ENCODE measurements at regions not wholly inside any gene's neighbourhood (a gene's known extent, or its start where the extent isn't known, plus 50 kb on each side); places are given as distances from the start of the nearest gene placed in this dataset.
"Not testable (repeated sequence)": the region's sequence is repeated elsewhere in the genome, so short reads cannot be mapped to it uniquely, and the experiment has no call there.

DNA sequence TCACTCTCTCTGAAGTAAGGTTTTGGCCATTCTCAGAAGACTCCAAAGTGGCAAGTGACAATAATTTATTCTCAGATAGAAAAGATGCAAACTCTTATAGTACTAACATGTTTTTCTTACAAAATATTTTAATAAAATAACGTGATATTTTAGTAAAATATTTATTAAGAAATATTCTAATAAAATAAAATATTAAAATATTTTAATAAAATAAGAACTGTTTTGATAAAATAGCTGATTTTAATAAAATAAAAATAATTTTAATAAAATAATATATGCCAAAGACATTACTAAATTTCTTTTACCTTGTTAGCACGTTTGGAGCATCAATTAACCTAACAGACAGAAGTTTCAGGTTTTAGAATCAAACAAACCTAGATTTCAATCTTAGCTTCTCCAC is 424.0 kb upstream of the NECTIN3 start:
- no peak for DNase-seq

- no peak for DNase-seq
These were observed 420.9 kb upstream of the NECTIN3 start for GRCh38 chr3:110650741-110651140.

- DNase-seq: no peak
These were observed 416.6 kb upstream of the NECTIN3 start for GRCh38 chr3:110654843-110655502.

DNA sequence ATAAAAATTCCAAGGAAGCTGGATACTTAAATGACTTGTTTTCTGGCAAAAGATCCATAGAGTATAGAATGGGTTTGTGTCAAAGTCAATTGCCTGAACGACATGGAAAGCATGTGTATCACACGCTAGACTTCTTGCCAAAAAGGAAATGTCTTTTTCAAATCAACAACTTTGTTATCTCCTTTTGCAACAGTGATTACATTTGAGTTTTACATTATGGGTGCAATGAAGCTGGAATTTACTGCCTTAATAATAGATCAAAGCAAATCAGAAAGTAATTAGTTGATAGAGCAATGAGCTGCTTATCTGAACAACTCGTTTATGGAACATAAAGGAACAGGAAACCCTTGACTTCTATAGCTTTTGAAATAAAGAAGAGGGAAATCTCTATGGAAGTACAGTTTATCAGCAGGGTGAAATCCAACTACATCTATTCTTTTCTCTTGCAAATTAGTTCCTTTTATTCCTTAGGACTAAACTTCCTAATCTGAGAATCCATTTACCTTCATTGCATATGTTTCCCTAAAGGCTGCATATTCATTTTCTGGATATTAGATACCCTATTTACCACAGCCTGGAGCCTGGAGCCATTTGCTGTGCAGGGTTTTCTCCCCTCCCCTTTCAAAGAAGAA is 415.1 kb upstream of the NECTIN3 start:
- DNase-seq: no peak

- DNase-seq: no peak
These were observed 407.5 kb upstream of the NECTIN3 start for GRCh38 chr3:110664148-110664547.

GRCh38 chr3:110666495-110666894 is 405.1 kb upstream of the NECTIN3 start:
- no peak for DNase-seq

- no peak for DNase-seq
These were observed 404.4 kb upstream of the NECTIN3 start for GRCh38 chr3:110667216-110667615.

DNA sequence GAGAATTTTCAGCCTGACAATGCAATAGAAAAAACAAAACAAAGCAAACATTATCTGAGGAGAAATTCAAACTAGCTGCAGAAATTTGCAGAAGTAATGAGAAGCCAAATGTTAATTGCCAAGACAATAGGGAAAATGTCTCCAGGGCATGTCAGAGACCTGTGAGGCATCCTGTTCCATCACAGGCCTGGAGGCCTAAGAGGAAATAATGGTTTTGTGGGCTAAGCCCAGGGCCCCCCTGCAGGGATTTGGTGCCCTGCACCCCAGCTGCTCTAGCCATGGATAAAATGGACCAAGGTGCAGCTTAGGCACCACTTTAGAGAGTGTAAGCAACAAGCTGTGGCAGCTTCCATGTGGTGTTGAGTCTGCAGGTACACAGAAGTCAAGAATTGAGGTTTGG is 401.2 kb upstream of the NECTIN3 start:
- DNase-seq: no peak

- no peak for DNase-seq
These were observed 394.1 kb upstream of the NECTIN3 start for GRCh38 chr3:110677506-110677905.

DNA sequence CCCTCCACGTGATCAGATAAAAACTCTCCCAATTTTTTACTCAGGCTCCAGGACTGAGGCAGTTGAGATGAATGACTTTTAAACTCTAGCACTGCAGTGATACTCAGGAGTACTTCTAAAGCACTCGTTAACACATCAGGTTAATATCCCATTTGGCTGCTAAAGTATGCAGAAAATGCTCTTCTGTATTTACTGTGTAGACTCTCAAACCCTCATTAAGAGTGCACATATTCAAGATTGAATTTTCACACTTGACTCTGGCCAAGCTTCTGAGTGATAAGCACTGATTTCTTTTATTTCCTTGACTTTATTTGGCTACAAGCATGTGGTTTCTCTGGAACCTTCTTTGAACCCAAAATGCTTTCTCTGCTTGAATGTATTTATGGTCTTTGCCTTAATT is 392.3 kb upstream of the NECTIN3 start:
- DNase-seq: no peak

DNA sequence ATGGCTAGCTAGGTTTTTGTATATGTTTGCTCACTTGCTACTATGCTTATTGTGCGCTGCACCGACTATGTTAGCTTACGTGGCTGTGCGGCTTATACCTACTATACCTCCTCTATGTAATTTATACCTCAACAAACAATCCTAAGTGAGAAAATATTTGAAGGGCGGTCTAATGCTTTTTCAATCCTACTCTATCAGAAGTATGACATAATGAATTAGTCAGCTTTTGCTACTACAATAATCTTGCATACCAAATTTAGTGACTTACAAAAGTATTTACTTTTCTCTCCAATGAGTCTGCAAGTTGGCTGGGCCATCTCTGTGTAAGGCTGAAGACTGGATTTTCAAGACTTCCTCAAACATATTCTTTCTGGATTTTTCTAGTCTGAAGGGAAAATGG is 391.2 kb upstream of the NECTIN3 start:
- no peak for DNase-seq

DNA sequence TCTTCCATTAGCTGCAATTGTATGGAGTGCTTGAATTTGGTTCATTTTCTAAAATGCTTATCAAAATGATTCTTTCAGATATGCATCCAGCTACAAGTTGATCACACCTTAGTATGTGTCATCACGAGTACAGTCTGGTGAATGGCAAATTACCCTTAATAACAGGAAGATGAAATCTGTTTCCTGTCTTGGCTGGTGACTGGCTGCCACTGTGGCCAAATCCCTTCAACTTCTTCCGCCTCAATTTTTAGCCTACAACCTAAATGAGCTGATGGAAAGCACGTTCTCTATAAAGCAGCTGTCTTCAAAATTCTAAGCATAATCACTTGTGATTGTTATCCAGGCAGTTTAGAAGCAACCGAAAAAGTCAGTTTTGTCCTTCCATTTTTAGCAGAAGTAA is 387.1 kb upstream of the NECTIN3 start:
- no peak for DNase-seq

GRCh38 chr3:110685630-110686029 is 386.0 kb upstream of the NECTIN3 start:
- no peak for DNase-seq

DNA sequence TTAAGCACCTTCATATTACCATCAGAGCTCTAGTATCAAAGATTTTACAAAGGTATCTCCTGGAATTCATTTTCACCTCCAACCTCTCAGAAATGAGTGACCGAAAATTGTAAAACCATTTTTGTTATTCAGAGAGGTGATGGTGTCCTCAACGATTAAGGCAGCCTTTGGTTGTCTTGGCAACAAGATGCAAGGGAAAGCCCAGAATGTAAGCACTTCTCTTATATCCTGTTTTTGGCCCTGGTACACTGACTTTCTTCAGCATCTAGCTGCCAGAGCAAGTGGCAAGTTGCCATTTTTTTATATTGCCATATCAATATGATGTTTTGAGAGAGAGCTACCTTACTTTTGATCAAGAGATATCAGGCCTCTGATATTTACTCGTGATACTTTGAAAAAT is 384.9 kb upstream of the NECTIN3 start:
- no peak for DNase-seq

DNA sequence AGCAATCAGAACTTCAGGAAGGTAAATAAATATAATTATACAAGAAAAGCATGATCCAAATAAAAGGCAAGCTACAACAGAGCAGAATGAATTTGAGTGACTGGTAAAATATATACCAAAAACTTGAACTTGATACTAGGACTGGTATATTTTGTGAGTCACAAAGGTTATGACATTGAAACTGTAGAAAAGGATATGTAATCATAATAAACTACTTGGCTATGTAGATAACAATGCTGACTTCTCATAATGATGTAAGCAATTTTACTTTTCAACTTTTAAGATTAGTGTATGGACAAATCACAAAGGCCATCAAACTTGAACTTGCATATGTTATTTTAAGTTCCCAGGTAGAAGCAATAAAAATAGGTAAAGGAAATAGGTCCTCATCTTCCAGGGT is 384.5 kb upstream of the NECTIN3 start:
- DNase-seq: no peak

DNA sequence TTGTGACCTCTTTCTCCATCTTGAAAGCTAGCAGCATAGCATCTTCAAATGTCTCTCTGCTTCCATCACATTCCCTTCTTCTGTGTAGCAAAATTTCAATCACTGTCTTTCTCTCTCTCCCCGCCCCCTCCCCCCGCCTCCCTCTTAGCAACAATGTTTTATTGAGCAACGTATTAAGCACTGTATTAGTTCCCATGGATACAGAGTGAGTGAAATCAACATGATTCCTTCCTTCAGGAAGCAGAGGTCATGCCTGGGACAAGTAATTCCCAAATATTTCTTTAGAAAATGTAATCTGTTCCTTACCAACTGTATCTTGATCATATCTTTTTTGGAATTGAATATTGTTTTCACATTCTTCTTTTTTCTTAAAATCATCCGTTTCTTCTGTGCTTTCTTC is 373.7 kb upstream of the NECTIN3 start:
- no peak for DNase-seq

GRCh38 chr3:110704332-110704731 is 367.3 kb upstream of the NECTIN3 start:
- not testable (repeated sequence) for DNase-seq

DNA sequence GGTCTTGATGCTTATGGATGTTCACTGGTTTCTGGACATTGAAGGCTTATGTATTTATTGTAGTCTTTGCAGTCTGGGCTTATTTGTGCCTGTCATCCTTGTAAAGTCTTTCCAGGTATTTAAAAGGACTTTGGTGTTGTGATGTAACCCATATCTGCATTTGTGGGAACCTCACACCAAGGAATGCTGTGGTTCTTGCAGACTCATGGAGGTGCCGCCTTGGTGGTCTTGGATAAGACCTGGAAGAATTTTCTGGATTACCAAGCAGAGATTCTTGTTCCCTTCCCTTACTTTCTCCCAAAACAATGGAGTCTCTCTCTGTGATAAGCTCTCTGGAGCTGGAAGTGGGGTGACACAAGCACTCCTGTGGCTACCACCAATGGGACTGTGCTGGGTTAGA is 363.5 kb upstream of the NECTIN3 start:
- DNase-seq: no peak

DNA sequence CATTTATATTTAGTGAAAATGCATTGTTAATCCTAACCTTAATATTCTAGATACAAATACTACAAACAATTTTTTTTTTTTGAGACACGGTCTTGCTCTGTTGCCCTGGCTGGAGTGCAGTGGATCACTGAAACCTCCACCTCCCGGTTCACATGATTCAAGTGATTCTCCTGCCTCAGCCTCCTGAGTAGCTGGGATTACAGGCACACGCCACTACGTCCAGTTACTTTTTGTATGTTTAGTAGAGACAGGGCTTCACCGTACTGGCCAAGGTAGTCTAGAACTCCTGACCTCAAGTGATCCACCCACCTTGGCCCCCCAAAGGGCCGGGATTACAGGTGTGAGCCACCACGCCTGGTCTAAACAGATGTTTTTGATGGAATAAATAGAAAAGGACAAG is 361.5 kb upstream of the NECTIN3 start:
- no peak for DNase-seq

GRCh38 chr3:110710603-110711002 is 361.0 kb upstream of the NECTIN3 start:
- no peak for DNase-seq

DNA sequence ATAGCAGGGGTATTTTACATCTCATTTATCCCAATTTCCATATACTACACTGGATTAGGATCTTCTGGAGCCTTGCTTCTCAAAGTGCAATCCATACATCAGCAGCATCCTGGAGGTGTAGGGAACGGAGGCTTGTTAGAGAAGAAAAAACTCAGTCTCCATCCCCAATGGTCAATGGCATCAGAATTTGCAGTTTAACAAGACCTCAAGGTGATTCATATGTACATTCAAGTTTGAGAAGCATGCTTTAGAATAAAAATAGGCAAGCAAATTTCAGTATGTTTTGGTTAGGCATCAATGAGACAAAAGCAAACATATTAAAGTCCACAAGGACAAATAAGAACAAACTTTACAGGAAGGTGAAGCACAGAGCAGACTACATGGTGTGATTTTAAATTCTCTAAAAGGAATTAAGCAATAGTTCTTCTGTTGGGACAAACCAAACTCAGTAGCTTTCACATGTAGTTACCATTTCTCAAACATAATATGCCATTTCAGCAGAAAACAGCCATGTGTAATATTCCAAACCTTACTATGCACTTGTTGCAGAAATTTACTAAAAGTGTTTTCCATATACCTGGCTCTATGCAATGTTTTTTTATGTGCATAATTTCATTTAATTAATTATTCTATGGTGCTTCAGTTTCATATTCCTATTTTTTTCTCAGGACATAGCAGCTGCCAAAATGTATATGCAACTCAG is 360.3 kb upstream of the NECTIN3 start:
- no peak for DNase-seq

DNA sequence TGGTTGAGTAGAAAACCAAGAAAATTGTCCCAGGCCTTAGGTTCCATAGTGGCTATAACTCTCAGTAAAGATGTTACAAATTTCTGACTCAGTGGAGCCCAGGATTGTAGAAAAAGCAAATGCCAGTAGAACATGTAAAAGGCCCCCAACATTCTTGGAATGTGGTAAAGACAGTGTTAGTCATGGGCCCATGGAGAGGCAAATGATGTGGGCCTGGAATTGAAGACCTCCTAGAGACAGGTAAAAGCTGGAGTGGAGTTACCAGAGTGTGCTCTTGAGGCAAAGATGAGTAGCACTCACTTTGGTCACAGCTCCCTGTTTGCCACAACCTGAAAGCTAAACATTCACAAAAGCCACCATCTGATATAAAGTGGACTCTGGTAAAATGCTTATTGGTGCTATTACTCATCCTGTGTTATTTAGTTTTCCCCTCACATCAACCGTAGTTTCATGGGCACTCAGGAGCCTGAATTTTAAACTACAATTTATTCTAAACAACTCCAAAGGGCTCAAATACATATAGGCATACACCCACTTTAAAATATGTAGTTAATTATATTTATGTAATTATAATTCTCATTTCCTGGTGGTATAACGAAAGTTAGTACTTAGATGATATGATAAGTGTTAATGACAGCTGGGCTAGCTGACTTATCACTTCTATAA is 359.6 kb upstream of the NECTIN3 start:
- no peak for DNase-seq

DNA sequence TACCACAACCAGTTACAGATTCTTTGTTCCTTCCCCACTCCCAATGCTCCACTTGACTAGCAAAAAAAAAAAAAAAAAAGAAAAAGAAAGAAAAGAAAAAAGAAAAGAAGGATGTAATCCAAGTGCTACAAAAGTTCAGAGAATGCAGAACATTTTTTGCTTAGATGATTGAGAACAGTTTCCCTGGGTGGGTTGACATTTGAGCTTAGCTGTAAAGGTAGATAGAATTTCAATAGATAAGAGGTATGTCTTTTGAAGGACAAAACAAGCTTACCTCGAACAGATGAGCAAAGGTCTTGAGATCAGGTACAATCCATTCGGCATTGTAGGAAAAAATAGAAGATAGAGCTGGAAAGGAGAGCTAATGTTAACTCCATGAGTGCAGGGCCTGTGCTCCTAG is 344.6 kb upstream of the NECTIN3 start:
- no peak for DNase-seq

DNA sequence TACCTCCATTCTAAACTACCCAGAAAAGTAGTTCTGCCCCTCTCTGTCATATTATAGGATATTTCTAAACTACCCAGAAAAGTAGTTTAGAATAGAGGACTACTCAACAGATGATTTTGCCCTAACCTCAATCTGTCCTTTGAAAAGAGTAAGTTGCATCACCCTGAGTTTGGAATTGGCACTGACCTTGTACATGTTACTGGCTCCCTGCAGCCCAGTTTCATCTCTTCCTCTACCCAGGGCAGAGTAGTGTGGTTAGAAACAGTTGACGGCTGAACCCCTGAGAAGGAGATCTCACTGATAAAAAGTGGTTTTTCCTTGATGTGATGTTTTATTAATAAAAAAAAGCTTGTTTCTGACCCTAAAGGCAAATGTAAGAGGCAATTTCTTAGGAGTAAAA is 340.5 kb upstream of the NECTIN3 start:
- no peak for DNase-seq
